ENCODE measurements at regions not wholly inside any gene's neighbourhood (a gene's known extent, or its start where the extent isn't known, plus 50 kb on each side); places are given as distances from the start of the nearest gene placed in this dataset.
"Not testable (repeated sequence)": the region's sequence is repeated elsewhere in the genome, so short reads cannot be mapped to it uniquely, and the experiment has no call there.

DNA sequence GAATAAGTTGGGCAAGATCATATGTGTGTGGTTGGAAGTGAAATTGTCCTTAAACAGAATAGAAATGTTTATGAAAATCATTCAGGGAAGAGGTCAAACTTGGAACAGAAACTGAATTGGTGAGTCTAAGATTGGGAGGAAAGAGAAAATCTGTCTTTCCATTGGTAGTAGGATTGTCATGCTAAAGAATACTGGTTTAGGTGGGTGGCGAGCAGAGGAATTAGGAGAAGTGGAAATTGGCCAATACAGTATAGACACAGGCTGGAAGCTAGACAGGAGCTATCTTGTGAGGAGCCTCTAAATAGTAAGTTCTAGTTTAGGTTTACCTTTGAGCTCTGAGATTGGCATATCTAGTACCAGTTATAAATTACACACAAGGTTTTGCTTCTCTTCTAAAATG lies 80.9 kb upstream of the KYNU start:
- H3K27ac ChIP-seq (replicated peaks) = no peak overlapping the region
- no peak for DNase-seq (ENCODE audit: low read depth in 1 of 2, low spot score in 1 of 2)
- no peaks in the 10 kb centered on the region for H3K27me3 ChIP-seq (ENCODE audit: insufficient read depth, poor library complexity, severe bottlenecking)
- TF ChIP-seq SPI1 (IDR thresholded peaks at IDR 0.05; ENCODE audit: borderline replicate concordance, low read depth) (no peak), CTCF (IDR thresholded peaks at IDR 0.05; ENCODE audit: insufficient read depth, low read length) (no peak), GABPA (IDR thresholded peaks at IDR 0.05; ENCODE audit: low read depth) (no peak), REST (IDR thresholded peaks at IDR 0.05; ENCODE audit: insufficient replicate concordance, low read depth) (no peak), POLR2AphosphoS5 (IDR thresholded peaks at IDR 0.05; ENCODE audit: low read depth) (no peak)
- no peak overlapping the region for H3K4me3 ChIP-seq (replicated peaks; ENCODE audit: insufficient read depth, low read length)

GRCh38 chr2:142796161-142796560 lies 81.3 kb upstream of the KYNU start:
- no peak for DNase-seq (ENCODE audit: low read depth in 1 of 2, low spot score in 1 of 2)
- Histone ChIP-seq H3K4me3 (replicated peaks; ENCODE audit: insufficient read depth, low read length) (no peak overlapping the region), H3K27ac (replicated peaks) (no peak overlapping the region), H3K27me3 (ENCODE audit: insufficient read depth, poor library complexity, severe bottlenecking) (no peaks in the 10 kb centered on the region)
- TF ChIP-seq CTCF (IDR thresholded peaks at IDR 0.05; ENCODE audit: insufficient read depth, low read length) = no peak
- no peak for TF ChIP-seq REST (IDR thresholded peaks at IDR 0.05; ENCODE audit: insufficient replicate concordance, low read depth)
- TF ChIP-seq SPI1 (IDR thresholded peaks at IDR 0.05; ENCODE audit: borderline replicate concordance, low read depth) = no peak
- no peak for TF ChIP-seq POLR2AphosphoS5 (IDR thresholded peaks at IDR 0.05; ENCODE audit: low read depth)
- no peak for TF ChIP-seq GABPA (IDR thresholded peaks at IDR 0.05; ENCODE audit: low read depth)

- no peak overlapping the region for H3K4me3 ChIP-seq (replicated peaks; ENCODE audit: insufficient read depth, low read length)
- no peak for TF ChIP-seq SPI1 (IDR thresholded peaks at IDR 0.05; ENCODE audit: borderline replicate concordance, low read depth)
- no peak for TF ChIP-seq GABPA (IDR thresholded peaks at IDR 0.05; ENCODE audit: low read depth)
- no peak for TF ChIP-seq CTCF (IDR thresholded peaks at IDR 0.05; ENCODE audit: insufficient read depth, low read length)
- no peak for TF ChIP-seq POLR2AphosphoS5 (IDR thresholded peaks at IDR 0.05; ENCODE audit: low read depth)
- TF ChIP-seq REST (IDR thresholded peaks at IDR 0.05; ENCODE audit: insufficient replicate concordance, low read depth) = no peak
Measured at GRCh38 chr2:142794850-142795249, 82.6 kb upstream of the KYNU start.

GRCh38 chr2:142792328-142792727 lies 85.1 kb upstream of the KYNU start:
- not testable (repeated sequence) for DNase-seq (ENCODE audit: low read depth in 1 of 2, low spot score in 1 of 2); H3K27me3 ChIP-seq (ENCODE audit: insufficient read depth, poor library complexity, severe bottlenecking); H3K4me3 ChIP-seq (replicated peaks; ENCODE audit: insufficient read depth, low read length); H3K27ac ChIP-seq (replicated peaks)

More at GRCh38 chr2:142794850-142795249, 82.6 kb upstream of the KYNU start:
- Histone ChIP-seq H3K27ac (replicated peaks) (no peak overlapping the region), H3K27me3 (ENCODE audit: insufficient read depth, poor library complexity, severe bottlenecking) (no peaks in the 10 kb centered on the region)
- no peak for DNase-seq (ENCODE audit: low read depth in 1 of 2, low spot score in 1 of 2)

All from HL-60 (cell line).